Fibroblast of lung (primary cell): ENCODE measurements at regions not wholly inside any gene's neighbourhood (a gene's known extent, or its start where the extent isn't known, plus 50 kb on each side); places are given as distances from the start of the nearest gene placed in this dataset.

Experiments
- DNase-seq, 2 donors: peaks; one replicate each; pipeline versions ENCODE4 v3.0.0 to v3.0.0-alpha.2; 2010; ENCODE audit warnings: low read depth in 2 of 2
- H2AFZ ChIP-seq: 2 replicates; pipeline ENCODE4 v1.5.1; 2012; ENCODE audit warnings: low read length, control low read depth, inconsistent platforms
- H3K27ac ChIP-seq: 2 replicates; pipeline ENCODE4 v1.5.1; 2011; ENCODE audit warnings: low read length, control low read depth; ENCODE audit not compliant: insufficient read depth
- H3K27me3 ChIP-seq: 2 replicates; pipeline ENCODE4 v1.5.1; 2011; ENCODE audit warnings: mild to moderate bottlenecking, low read length; ENCODE audit not compliant: control insufficient read depth, insufficient read depth
- H3K36me3 ChIP-seq: 2 replicates; pipeline ENCODE4 v1.5.1; 2011; ENCODE audit warnings: low read length; ENCODE audit not compliant: control insufficient read depth, insufficient read depth
- H3K4me1 ChIP-seq: 2 replicates; pipeline ENCODE4 v1.5.1; 2011; ENCODE audit warnings: low read length; ENCODE audit not compliant: control insufficient read depth, insufficient read depth; ENCODE audit errors: extremely low read depth
- H3K4me2 ChIP-seq: 2 replicates; pipeline ENCODE4 v1.5.1; 2011; ENCODE audit warnings: low read length, control low read depth; ENCODE audit not compliant: insufficient read depth; ENCODE audit errors: extremely low read depth
- H3K4me3 ChIP-seq, 4 experiments: fragments of 200-600 bp in 1 of 4; sonication (generic) in 1 of 4; replicated peaks in 1 of 4; 2 replicates each; pipeline ENCODE4 v1.5.1; 2011 to 2016; ENCODE audit warnings: low read length in 4 of 4, low read depth in 3 of 4, mild to moderate bottlenecking in 3 of 4, control low read depth in 2 of 4, inconsistent platforms in 1 of 4, mixed read lengths in 1 of 4; ENCODE audit not compliant: insufficient read depth in 1 of 4; ENCODE audit errors: control extremely low read depth in 1 of 4
- H3K79me2 ChIP-seq: 2 replicates; pipeline ENCODE4 v1.5.1; 2012; ENCODE audit warnings: mild to moderate bottlenecking, low read length, inconsistent platforms; ENCODE audit not compliant: control insufficient read depth, insufficient read depth
- H3K9ac ChIP-seq: 2 replicates; pipeline ENCODE4 v1.5.1; 2011; ENCODE audit warnings: mild to moderate bottlenecking, low read length, control low read depth; ENCODE audit not compliant: insufficient read depth
- H3K9me3 ChIP-seq: 2 replicates; pipeline ENCODE4 v1.5.1; 2012; ENCODE audit warnings: low read depth, low read length; ENCODE audit not compliant: control insufficient read depth, insufficient read depth
- H4K20me1 ChIP-seq: 2 replicates; pipeline ENCODE4 v1.5.1; 2011; ENCODE audit warnings: low read length; ENCODE audit not compliant: control insufficient read depth, insufficient read depth; ENCODE audit errors: extremely low read depth
- EZH2 ChIP-seq: IDR thresholded peaks from 2 replicates; pipeline ENCODE4 v1.5.1; 2012; ENCODE audit warnings: low read length, control low read depth, mild to moderate bottlenecking; ENCODE audit errors: missing control alignments
- TF ChIP-seq, protein P1 (sequence below), 2 donors: IDR thresholded peaks in 1 of 2; conservative IDR thresholded peaks in 1 of 2; 1 replicate in 1 of 2; 2 replicates in 1 of 2; pipeline ENCODE4 v1.5.1; 2011 to 2012; ENCODE audit warnings: low read length in 2 of 2, control low read depth in 1 of 2, inconsistent platforms in 1 of 2, low read depth in 1 of 2, mild to moderate bottlenecking in 1 of 2

DNA sequence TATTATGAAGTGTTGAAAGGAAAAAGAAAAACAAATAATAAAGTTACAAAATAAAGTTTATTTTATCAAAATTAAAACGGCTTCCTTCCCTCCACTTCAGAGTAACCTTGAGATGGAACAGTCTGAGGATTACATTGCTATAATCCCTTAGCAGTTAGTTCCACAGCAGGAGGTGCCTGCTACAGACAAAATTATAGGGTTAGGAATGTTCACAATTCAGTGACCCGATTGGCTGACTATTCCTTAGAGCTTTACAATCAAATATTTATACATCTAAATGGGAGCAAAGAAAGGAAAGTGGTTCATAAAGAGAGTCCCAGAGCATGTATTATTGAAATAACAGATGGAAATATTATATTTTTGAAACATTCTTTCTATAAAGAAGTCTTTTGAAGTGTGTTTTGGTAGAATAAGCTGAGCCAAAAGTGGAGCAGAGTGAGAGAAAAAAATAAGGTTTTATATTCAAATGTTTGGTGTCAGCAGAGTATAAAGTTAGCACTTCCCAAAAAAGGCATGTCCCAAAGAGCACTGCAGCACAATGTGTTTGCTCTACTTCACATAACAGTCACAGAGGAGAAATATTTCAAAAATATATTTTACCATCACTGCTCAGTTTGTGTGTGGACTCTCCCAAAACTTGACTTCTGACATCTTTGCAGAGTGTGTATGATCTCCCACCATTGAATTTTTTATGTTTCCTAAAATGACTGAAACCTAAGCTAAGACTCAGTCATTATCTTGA lies 71.4 kb upstream of the GORAB start:
- H4K20me1 ChIP-seq, result no peaks in the 10 kb centered on the region
- H3K27me3 ChIP-seq, result no peaks in the 10 kb centered on the region
- no peaks in the 10 kb centered on the region for H3K79me2 ChIP-seq
- no peak for TF ChIP-seq EZH2
- TF ChIP-seq, protein P1, sequence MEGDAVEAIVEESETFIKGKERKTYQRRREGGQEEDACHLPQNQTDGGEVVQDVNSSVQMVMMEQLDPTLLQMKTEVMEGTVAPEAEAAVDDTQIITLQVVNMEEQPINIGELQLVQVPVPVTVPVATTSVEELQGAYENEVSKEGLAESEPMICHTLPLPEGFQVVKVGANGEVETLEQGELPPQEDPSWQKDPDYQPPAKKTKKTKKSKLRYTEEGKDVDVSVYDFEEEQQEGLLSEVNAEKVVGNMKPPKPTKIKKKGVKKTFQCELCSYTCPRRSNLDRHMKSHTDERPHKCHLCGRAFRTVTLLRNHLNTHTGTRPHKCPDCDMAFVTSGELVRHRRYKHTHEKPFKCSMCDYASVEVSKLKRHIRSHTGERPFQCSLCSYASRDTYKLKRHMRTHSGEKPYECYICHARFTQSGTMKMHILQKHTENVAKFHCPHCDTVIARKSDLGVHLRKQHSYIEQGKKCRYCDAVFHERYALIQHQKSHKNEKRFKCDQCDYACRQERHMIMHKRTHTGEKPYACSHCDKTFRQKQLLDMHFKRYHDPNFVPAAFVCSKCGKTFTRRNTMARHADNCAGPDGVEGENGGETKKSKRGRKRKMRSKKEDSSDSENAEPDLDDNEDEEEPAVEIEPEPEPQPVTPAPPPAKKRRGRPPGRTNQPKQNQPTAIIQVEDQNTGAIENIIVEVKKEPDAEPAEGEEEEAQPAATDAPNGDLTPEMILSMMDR (conservative IDR thresholded peaks at IDR 0.05 in 1 of 2, IDR thresholded peaks at IDR 0.05 in 1 of 2; ENCODE audit: low read depth in 1 of 2, low read length in 2 of 2), result no peak
- H3K4me1 ChIP-seq, result peaks cover 3% of the 10 kb centered on the region
- no peak overlapping the region for H3K4me3 ChIP-seq
- no peak overlapping the region for H3K4me2 ChIP-seq
- H2AFZ ChIP-seq, result no peak overlapping the region
- H3K27ac ChIP-seq, result peak overlapping the region; percentile 74
- H3K9me3 ChIP-seq, result no peaks in the 10 kb centered on the region
- H3K36me3 ChIP-seq, result no peaks in the 10 kb centered on the region
- H3K9ac ChIP-seq, result no peak overlapping the region
- DNase-seq, result no peak

DNA sequence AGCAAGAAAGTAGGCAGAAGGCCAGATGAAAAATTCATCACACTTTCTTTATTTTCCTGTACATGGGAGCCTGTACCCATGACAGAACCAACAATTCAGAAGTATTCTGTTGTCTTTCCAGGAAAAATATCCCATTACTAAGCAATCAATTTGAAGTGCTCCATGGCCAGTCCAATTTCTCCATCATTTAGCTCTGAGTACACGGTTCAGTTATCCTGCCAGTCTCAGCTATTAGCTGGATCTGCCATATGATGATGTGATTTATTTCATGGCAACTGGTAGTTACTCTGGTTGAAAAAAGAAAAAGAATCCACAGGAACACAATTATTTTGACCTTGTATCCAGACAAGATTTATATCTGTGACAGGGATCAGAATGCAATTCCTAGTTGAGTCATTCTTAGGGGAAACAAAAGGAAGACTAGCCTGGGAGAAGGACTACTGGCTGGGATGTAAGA lies 70.6 kb upstream of the GORAB start:
- Histone ChIP-seq H3K9me3 (no peaks in the 10 kb centered on the region), H3K36me3 (no peaks in the 10 kb centered on the region), H3K27me3 (no peaks in the 10 kb centered on the region), H3K79me2 (no peaks in the 10 kb centered on the region), H3K4me2 (no peak overlapping the region), H3K4me3 (no peak overlapping the region), H3K4me1 (peaks cover 3% of the 10 kb centered on the region), H4K20me1 (no peaks in the 10 kb centered on the region), H3K9ac (no peak overlapping the region), H3K27ac (peak overlapping the region; percentile 74), H2AFZ (no peak overlapping the region)
- no peak for TF ChIP-seq EZH2
- TF ChIP-seq, protein P1 (conservative IDR thresholded peaks at IDR 0.05 in 1 of 2, IDR thresholded peaks at IDR 0.05 in 1 of 2; ENCODE audit: low read depth in 1 of 2, low read length in 2 of 2), result no peak
- peak; percentile 54 to 86 for DNase-seq

- H3K36me3 ChIP-seq, result no peaks in the 10 kb centered on the region
- no peak for TF ChIP-seq EZH2
- TF ChIP-seq, protein P1 (conservative IDR thresholded peaks at IDR 0.05 in 1 of 2, IDR thresholded peaks at IDR 0.05 in 1 of 2; ENCODE audit: low read depth in 1 of 2, low read length in 2 of 2), result no peak
- H4K20me1 ChIP-seq, result no peaks in the 10 kb centered on the region
- H3K4me2 ChIP-seq, result no peak overlapping the region
- no peaks in the 10 kb centered on the region for H3K27me3 ChIP-seq
- no peaks in the 10 kb centered on the region for H3K9me3 ChIP-seq
- H2AFZ ChIP-seq, result peak overlapping the region; percentile 37
- peaks cover 3% of the 10 kb centered on the region for H3K4me1 ChIP-seq
- H3K4me3 ChIP-seq, result no peak overlapping the region
- H3K79me2 ChIP-seq, result no peaks in the 10 kb centered on the region
- DNase-seq, result peak; percentile 83 to 97
- H3K9ac ChIP-seq, result no peak overlapping the region
- H3K27ac ChIP-seq, result peak overlapping the region; percentile 74
Observed at GRCh38 chr1:170461762-170462384, 70.1 kb upstream of the GORAB start.
